Heart right ventricle (tissue), 16 donors: ENCODE measurements at regions not wholly inside any gene's neighbourhood (a gene's known extent, or its start where the extent isn't known, plus 50 kb on each side); places are given as distances from the start of the nearest gene placed in this dataset.

Source experiments
- ATAC-seq, 8 donors: fragments of 200-7000 bp; cut with Tn5 transposase; one replicate each; pipeline ENCODE4 v1.9.1; 2020; ENCODE audit warnings: mild to moderate bottlenecking in 8 of 8, moderate library complexity in 8 of 8, moderate number of reproducible peaks in 1 of 8
- DNase-seq, 2 donors: peaks; one replicate each; pipeline ENCODE4 v3.0.0-alpha.2; 2020
- H3K27ac ChIP-seq, 10 donors: fragments of 200-600 bp; sonication (generic) in 2 of 10; one replicate each; pipeline versions ENCODE4 v1.5.0 to v1.8.0; 2020 to 2022; ENCODE audit warnings: mild to moderate bottlenecking in 3 of 10
- H3K27me3 ChIP-seq, 7 donors: fragments of 200-600 bp; one replicate each; pipeline ENCODE4 v1.8.0; 2021 to 2022; ENCODE audit warnings: mild to moderate bottlenecking in 2 of 7
- H3K36me3 ChIP-seq, 9 donors: fragments of 200-600 bp; sonication (generic) in 1 of 9; one replicate each; pipeline versions ENCODE4 v1.5.0 to v1.8.0; 2020 to 2022; ENCODE audit warnings: mild to moderate bottlenecking in 2 of 9
- H3K4me1 ChIP-seq, 9 donors: fragments of 200-600 bp; sonication (generic) in 1 of 9; one replicate each; pipeline versions ENCODE4 v1.5.0 to v1.8.0; 2020 to 2022; ENCODE audit warnings: mild to moderate bottlenecking in 4 of 9
- H3K4me3 ChIP-seq, 10 donors: fragments of 200-600 bp; sonication (generic) in 2 of 10; one replicate each; pipeline versions ENCODE4 v1.5.0 to v1.8.0; 2020 to 2022; ENCODE audit warnings: mild to moderate bottlenecking in 7 of 10, moderate library complexity in 2 of 10
- H3K9me3 ChIP-seq, 11 donors: fragments of 200-600 bp in 10 of 11; sonication (generic) in 2 of 11; one replicate each; pipeline versions ENCODE4 v1.5.0 to v1.8.0; 2013 to 2022; ENCODE audit warnings: mild to moderate bottlenecking in 2 of 11, control low read depth in 1 of 11, moderate library complexity in 1 of 11
- CTCF ChIP-seq, 9 donors: fragments of 200-600 bp; sonication (generic) in 2 of 9; IDR thresholded peaks; one replicate each; pipeline versions ENCODE4 v1.5.0 to v1.8.0; 2021 to 2022; ENCODE audit warnings: antibody characterized with exemption in 9 of 9, mild to moderate bottlenecking in 5 of 9, moderate library complexity in 1 of 9
- WGBS, 2 donors: extraction: QIAGEN DNeasy Blood & Tissue Kit; methylation state at CpG; one replicate each; pipeline ENCODE4 v1.1.7; 2013; ENCODE audit warnings: inconsistent platforms in 1 of 2; 5-methylcytosine and 5-hydroxymethylcytosine counted together
- intact Hi-C, 10 donors: fragments of 100-400 bp; cut with DNase I; formaldehyde crosslinking; loops; one replicate each; pipeline versions ENCODE4 v1.11.1 to v1.14.2; 2022
- donor health status: Arrhythmogenic right ventricular cardiomyopathy.
- donor health status: ischemic (EF 13 %, LVEDD 7.1; RV severe dilation, severe dysfunction).
- donor health status: healthy with polysubstance abuse.
- donor health status: DM: no; HTN: yes; CAD: no.
- donor health status: DM: no; HTN: no; CAD: no.
- donor health status: ischemic (EF 25% LVEDD 6.9; RV normal size, moderate dysfunction).
- donor health status: ischemic (EF 25% LVEDD 5.7; RV mildly dilated, moderate dysfunction).
- donor health status: healthy.
- donor health status: DM: yes; HTN: yes; CAD: no.
- donor health status: Ischemic cardiomyopathy.
- donor health status: ischemic (EF 35%, LVEDD 5.7; RV mildly dilated, moderate dysfunction).
- donor health status: nonischemic (EF 11% LVEDD 7.7; RV severe dilation, severe dysfunction).
- donor health status: DM: yes; HTN: yes; CAD: no.
- donor health status: PGD.
- donor health status: ischemic (EF 29% LVEDD 5.4; RV normal size, mild dysfunction).
- donor health status: nonischemic (EF 23%, LVEDD 6.1; RV moderate dilation, normal function).

GRCh38 chr1:104621221-104621620, 871.5 kb downstream of the AMY1C start:
- intact Hi-C loops: no loop called here
- Histone ChIP-seq H3K9me3 (peaks cover 0 to 40% (median 11%) of the 10 kb centered on the region in 11 donors), H3K4me1 (no peaks in the 10 kb centered on the region), H3K36me3 (no peaks in the 10 kb centered on the region), H3K27me3 (no peaks in the 10 kb centered on the region), H3K27ac (no peak overlapping the region), H3K4me3 (no peak overlapping the region)
- 73 to 82% methylated on average over 2 of the region's 2 CpGs for WGBS, 2 donors
- DNase-seq (no peak), ATAC-seq (no peak)
- TF ChIP-seq CTCF (IDR thresholded peaks at IDR 0.05): no peak

GRCh38 chr1:104624538-104624937, 874.8 kb downstream of the AMY1C start:
- no peak overlapping the region for H3K4me3 ChIP-seq
- H3K27ac ChIP-seq: no peak overlapping the region
- peaks cover 0 to 10% (median 0%) of the 10 kb centered on the region in 11 donors for H3K9me3 ChIP-seq
- intact Hi-C loops: no loop called here
- H3K36me3 ChIP-seq: no peaks in the 10 kb centered on the region
- ATAC-seq: no peak
- DNase-seq: no peak
- no peaks in the 10 kb centered on the region for H3K4me1 ChIP-seq
- no peak for TF ChIP-seq CTCF (IDR thresholded peaks at IDR 0.05)
- H3K27me3 ChIP-seq: no peaks in the 10 kb centered on the region
- WGBS, 2 donors: 73 to 75% methylated on average over 1 of the region's 1 CpG

- no peaks in the 10 kb centered on the region for H3K36me3 ChIP-seq
- no peak for DNase-seq
- WGBS, 2 donors: 44 to 49% methylated on average over 1 of the region's 1 CpG
- no peak for TF ChIP-seq CTCF (IDR thresholded peaks at IDR 0.05)
- no peak overlapping the region for H3K27ac ChIP-seq
- peaks cover 0 to under 1% (median 0%) of the 10 kb centered on the region in 11 donors for H3K9me3 ChIP-seq
- H3K4me3 ChIP-seq: no peak overlapping the region
- no peaks in the 10 kb centered on the region for H3K27me3 ChIP-seq
- intact Hi-C loops: no loop called here
- ATAC-seq: no peak
- no peaks in the 10 kb centered on the region for H3K4me1 ChIP-seq
These were observed 879.9 kb downstream of the AMY1C start for GRCh38 chr1:104629589-104629988.

GRCh38 chr1:104630567-104631149, 881.0 kb downstream of the AMY1C start:
- Histone ChIP-seq H3K36me3 (no peaks in the 10 kb centered on the region), H3K27me3 (no peaks in the 10 kb centered on the region), H3K4me3 (no peak overlapping the region), H3K27ac (no peak overlapping the region), H3K9me3 (peaks cover 0 to 6% (median 0%) of the 10 kb centered on the region in 11 donors), H3K4me1 (no peaks in the 10 kb centered on the region)
- DNase-seq (no peak), ATAC-seq (no peak)
- intact Hi-C loops: no loop called here
- TF ChIP-seq CTCF (IDR thresholded peaks at IDR 0.05): no peak
- WGBS, 2 donors: 53 to 62% methylated on average over 5 of the region's 5 CpGs
